Activated B cell treated with CpG ODN at 0.5 μM for 24 hours (primary cell): ENCODE measurements at regions not wholly inside any gene's neighbourhood (a gene's known extent, or its start where the extent isn't known, plus 50 kb on each side); places are given as distances from the start of the nearest gene placed in this dataset.

Experiments used
- ATAC-seq: fragments of 200-7000 bp; cut with Tn5 transposase; one replicate; pipeline ENCODE4 v1.10.0; 2021; ENCODE audit warnings: low read depth, mild to moderate bottlenecking, moderate library complexity
- CTCF ChIA-PET: fragments of 350-600 bp; sonication (Branson Sonifier 250); formaldehyde crosslinking; loops from one replicate; lab custom pipeline; 2021; ENCODE audit warnings: antibody characterized with exemption; lab: Charles Lee
- POLR2A ChIA-PET: fragments of 350-600 bp; sonication (Branson Sonifier 250); formaldehyde crosslinking; loops from one replicate; lab custom pipeline; 2021; ENCODE audit warnings: antibody characterized with exemption; lab: Charles Lee
- DNase-seq: peaks from one replicate; pipeline ENCODE4 v3.0.0; 2022
- H3K27ac Mint-ChIP-seq: one replicate; pipeline ENCODE4 v1.8.0; 2020; ENCODE audit warnings: mixed read lengths
- H3K27me3 Mint-ChIP-seq: one replicate; pipeline ENCODE4 v1.8.0; 2021; ENCODE audit warnings: mixed read lengths
- H3K36me3 Mint-ChIP-seq: one replicate; pipeline ENCODE4 v1.8.0; 2021; ENCODE audit warnings: low read depth, mixed read lengths
- H3K4me1 Mint-ChIP-seq: one replicate; pipeline ENCODE4 v1.8.0; 2021; ENCODE audit warnings: mixed read lengths
- H3K4me3 Mint-ChIP-seq: one replicate; pipeline ENCODE4 v1.8.0; 2020; ENCODE audit warnings: mild to moderate bottlenecking, mixed read lengths
- H3K9me3 Mint-ChIP-seq: one replicate; pipeline ENCODE4 v1.8.0; 2020; ENCODE audit warnings: mixed read lengths
- CTCF ChIP-seq: fragments of 200-600 bp; IDR thresholded peaks from one replicate; pipeline ENCODE4 v1.8.0; 2022; ENCODE audit warnings: antibody characterized with exemption, mild to moderate bottlenecking
- intact Hi-C: fragments of 100-400 bp; cut with micrococcal nuclease; formaldehyde crosslinking; loops from one replicate; pipeline ENCODE4 v1.15.1; 2024

GRCh38 chr7:95658676-95659075, 62.4 kb upstream of the PDK4 start:
- Mint-ChIP-seq H3K36me3 (no peaks in the 10 kb centered on the region), H3K4me1 (no peaks in the 10 kb centered on the region), H3K4me3 (no peak overlapping the region), H3K27ac (no peak overlapping the region), H3K9me3 (peaks cover 13% of the 10 kb centered on the region), H3K27me3 (peaks cover 4% of the 10 kb centered on the region)
- POLR2A ChIA-PET = no interaction called here
- CTCF ChIA-PET = no interaction called here
- intact Hi-C loops = no loop called here
- DNase-seq (no peak), ATAC-seq (no peak)
- no peak for TF ChIP-seq CTCF

- Mint-ChIP-seq H3K4me1 (no peaks in the 10 kb centered on the region), H3K9me3 (no peaks in the 10 kb centered on the region), H3K27ac (no peak overlapping the region), H3K4me3 (no peak overlapping the region), H3K27me3 (peaks cover 4% of the 10 kb centered on the region), H3K36me3 (no peaks in the 10 kb centered on the region)
- DNase-seq (no peak), ATAC-seq (no peak)
- intact Hi-C loops = no loop called here
- ChIA-PET POLR2A (no interaction called here), CTCF (interaction anchor here (0.6 kb wide), 1 partner anchor 173 kb away, joined by 3 read pairs; no protein-coding TSS in a partner anchor)
- TF ChIP-seq CTCF = no peak
Observed at GRCh38 chr7:95649546-95649945, 53.2 kb upstream of the PDK4 start.

GRCh38 chr7:95646350-95646749, 50.0 kb upstream of the PDK4 start:
- intact Hi-C loops = no loop called here

More at GRCh38 chr7:95646350-95646749, 50.0 kb upstream of the PDK4 start:
- Mint-ChIP-seq H3K27ac (no peak overlapping the region), H3K27me3 (peaks cover 4% of the 10 kb centered on the region), H3K9me3 (no peaks in the 10 kb centered on the region), H3K4me1 (no peaks in the 10 kb centered on the region), H3K4me3 (no peak overlapping the region), H3K36me3 (no peaks in the 10 kb centered on the region)
- no peak for TF ChIP-seq CTCF
- DNase-seq = no peak
- POLR2A ChIA-PET = no interaction called here
- CTCF ChIA-PET = no interaction called here
- no peak for ATAC-seq
